ENCODE measurements at regions not wholly inside any gene's neighbourhood (a gene's known extent, or its start where the extent isn't known, plus 50 kb on each side); places are given as distances from the start of the nearest gene placed in this dataset.
"Not testable (repeated sequence)": the region's sequence is repeated elsewhere in the genome, so short reads cannot be mapped to it uniquely, and the experiment has no call there.

- Histone ChIP-seq H3K4me1 (ENCODE audit: low read length) (peaks cover 28% of the 10 kb centered on the region), H3K27me3 (ENCODE audit: low read depth, low read length) (peaks cover 28% of the 10 kb centered on the region), H3K4me3 (ENCODE audit: low read length) (no peak overlapping the region), H3K4me2 (ENCODE audit: low read length) (no peak overlapping the region), H3K27ac (ENCODE audit: low read length) (no peak overlapping the region), H3K79me2 (ENCODE audit: low read length) (no peaks in the 10 kb centered on the region), H4K20me1 (ENCODE audit: insufficient read depth, low read length) (no peaks in the 10 kb centered on the region), H3K9ac (ENCODE audit: low read length) (no peak overlapping the region), H2AFZ (ENCODE audit: low read depth, low read length) (no peak overlapping the region), H3K9me3 (ENCODE audit: insufficient read depth, low read length) (no peaks in the 10 kb centered on the region), H3K36me3 (replicated peaks; ENCODE audit: low read depth, low read length) (no peaks in the 10 kb centered on the region)
- no peak for TF ChIP-seq CTCF (IDR thresholded peaks at IDR 0.05; ENCODE audit: low read depth, low read length)
- no peak for TF ChIP-seq EZH2phosphoT487 (IDR thresholded peaks at IDR 0.05; ENCODE audit: low read depth)
These were observed 401.4 kb downstream of the PSAT1 start for GRCh38 chr9:78698371-78698770.

- H3K27ac ChIP-seq (ENCODE audit: low read length); H3K9me3 ChIP-seq (ENCODE audit: insufficient read depth, low read length); H3K36me3 ChIP-seq (replicated peaks; ENCODE audit: low read depth, low read length); H2AFZ ChIP-seq (ENCODE audit: low read depth, low read length); H3K9ac ChIP-seq (ENCODE audit: low read length); H3K4me2 ChIP-seq (ENCODE audit: low read length); H3K4me3 ChIP-seq (ENCODE audit: low read length); H3K79me2 ChIP-seq (ENCODE audit: low read length); H4K20me1 ChIP-seq (ENCODE audit: insufficient read depth, low read length): not testable (repeated sequence)
- H3K27me3 ChIP-seq (ENCODE audit: low read depth, low read length): peaks cover 24% of the 10 kb centered on the region
- peaks cover 28% of the 10 kb centered on the region for H3K4me1 ChIP-seq (ENCODE audit: low read length)
These were observed 402.3 kb downstream of the PSAT1 start for GRCh38 chr9:78699217-78699616.

- peaks cover 10% of the 10 kb centered on the region; the same call in 1 of the 2 replicates for H3K27me3 ChIP-seq (ENCODE audit: low read depth, low read length)
- not testable (repeated sequence) for H3K4me2 ChIP-seq (ENCODE audit: low read length); H3K27ac ChIP-seq (ENCODE audit: low read length); H2AFZ ChIP-seq (ENCODE audit: low read depth, low read length); H3K4me3 ChIP-seq (ENCODE audit: low read length); H3K36me3 ChIP-seq (replicated peaks; ENCODE audit: low read depth, low read length); H4K20me1 ChIP-seq (ENCODE audit: insufficient read depth, low read length); H3K9me3 ChIP-seq (ENCODE audit: insufficient read depth, low read length); H3K79me2 ChIP-seq (ENCODE audit: low read length); H3K9ac ChIP-seq (ENCODE audit: low read length)
- peaks cover 20% of the 10 kb centered on the region for H3K4me1 ChIP-seq (ENCODE audit: low read length)
- TF ChIP-seq CTCF (IDR thresholded peaks at IDR 0.05; ENCODE audit: low read depth, low read length): peak; percentile 31
These were observed 407.2 kb downstream of the PSAT1 start for GRCh38 chr9:78704153-78704552.

GRCh38 chr9:78707080-78707479, 410.2 kb downstream of the PSAT1 start:
- Histone ChIP-seq H3K79me2 (ENCODE audit: low read length) (no peaks in the 10 kb centered on the region), H3K27ac (ENCODE audit: low read length) (peak overlapping the region; percentile 24; the same call in 1 of the 2 replicates), H2AFZ (ENCODE audit: low read depth, low read length) (no peak overlapping the region), H3K4me1 (ENCODE audit: low read length) (peaks cover 20% of the 10 kb centered on the region), H3K4me2 (ENCODE audit: low read length) (peak overlapping the region; percentile 38), H3K9me3 (ENCODE audit: insufficient read depth, low read length) (no peaks in the 10 kb centered on the region), H3K9ac (ENCODE audit: low read length) (no peak overlapping the region), H3K4me3 (ENCODE audit: low read length) (peak overlapping the region; percentile 23), H3K27me3 (ENCODE audit: low read depth, low read length) (peaks cover 4% of the 10 kb centered on the region; the same call in 1 of the 2 replicates), H3K36me3 (replicated peaks; ENCODE audit: low read depth, low read length) (no peaks in the 10 kb centered on the region), H4K20me1 (ENCODE audit: insufficient read depth, low read length) (no peaks in the 10 kb centered on the region)
- TF ChIP-seq CTCF (IDR thresholded peaks at IDR 0.05; ENCODE audit: low read depth, low read length): no peak
- TF ChIP-seq EZH2phosphoT487 (IDR thresholded peaks at IDR 0.05; ENCODE audit: low read depth): no peak
